BLaER1 (cell line): ENCODE measurements at regions not wholly inside any gene's neighbourhood (a gene's known extent, or its start where the extent isn't known, plus 50 kb on each side); places are given as distances from the start of the nearest gene placed in this dataset.
"Not testable (repeated sequence)": the region's sequence is repeated elsewhere in the genome, so short reads cannot be mapped to it uniquely, and the experiment has no call there.

Experiments
- H3K27ac ChIP-seq: shearing (Covaris generic); formaldehyde crosslinking; 2 replicates; pipeline ENCODE4 v1.8.1; 2022
- H3K27me3 ChIP-seq: shearing (Covaris generic); formaldehyde crosslinking; 2 replicates; pipeline ENCODE4 v1.8.1; 2022
- H3K36me3 ChIP-seq: shearing (Covaris generic); formaldehyde crosslinking; 2 replicates; pipeline ENCODE4 v1.8.1; 2022
- H3K4me1 ChIP-seq: shearing (Covaris generic); formaldehyde crosslinking; 2 replicates; pipeline ENCODE4 v1.8.1; 2022
- H3K4me2 ChIP-seq: shearing (Covaris generic); formaldehyde crosslinking; 2 replicates; pipeline ENCODE4 v1.8.1; 2022
- H3K4me3 ChIP-seq: shearing (Covaris generic); formaldehyde crosslinking; 2 replicates; pipeline ENCODE4 v1.8.1; 2022
- H3K9ac ChIP-seq: shearing (Covaris generic); formaldehyde crosslinking; 2 replicates; pipeline ENCODE4 v1.8.1; 2022
- H3K9me3 ChIP-seq: shearing (Covaris generic); formaldehyde crosslinking; 2 replicates; pipeline ENCODE4 v1.8.1; 2022
- H4K20me1 ChIP-seq: shearing (Covaris generic); formaldehyde crosslinking; 2 replicates; pipeline ENCODE4 v1.8.1; 2022
- Cebpa-rat ChIP-seq: shearing (Covaris generic); IDR thresholded peaks from 2 replicates; pipeline ENCODE4 v1.8.1; 2022

DNA sequence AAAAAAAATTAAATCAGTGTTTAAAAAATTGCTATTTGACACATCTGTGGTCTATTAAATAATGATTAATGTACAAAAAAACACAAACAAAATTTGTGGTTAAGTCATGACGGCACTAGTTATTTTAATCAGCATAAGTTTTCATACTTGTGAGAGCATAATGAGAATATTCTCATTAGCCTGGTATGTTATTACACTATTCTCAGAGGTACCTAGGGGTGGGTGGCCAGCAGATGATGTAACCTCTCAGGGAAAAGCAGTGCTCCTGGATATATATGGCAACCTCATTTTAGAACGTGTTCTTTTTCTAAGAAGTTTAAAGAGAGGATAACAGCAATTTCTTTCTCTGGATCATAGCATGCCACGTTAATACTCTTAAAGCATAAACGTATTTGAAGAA, 109.2 kb downstream of the GJA1 start:
- Histone ChIP-seq H3K36me3 (no peaks in the 10 kb centered on the region), H3K27ac (no peak overlapping the region), H3K4me3 (no peak overlapping the region), H4K20me1 (no peaks in the 10 kb centered on the region), H3K4me2 (no peak overlapping the region), H3K9ac (no peak overlapping the region), H3K4me1 (no peaks in the 10 kb centered on the region), H3K27me3 (no peaks in the 10 kb centered on the region), H3K9me3 (no peaks in the 10 kb centered on the region)
- no peak for TF ChIP-seq Cebpa-rat

DNA sequence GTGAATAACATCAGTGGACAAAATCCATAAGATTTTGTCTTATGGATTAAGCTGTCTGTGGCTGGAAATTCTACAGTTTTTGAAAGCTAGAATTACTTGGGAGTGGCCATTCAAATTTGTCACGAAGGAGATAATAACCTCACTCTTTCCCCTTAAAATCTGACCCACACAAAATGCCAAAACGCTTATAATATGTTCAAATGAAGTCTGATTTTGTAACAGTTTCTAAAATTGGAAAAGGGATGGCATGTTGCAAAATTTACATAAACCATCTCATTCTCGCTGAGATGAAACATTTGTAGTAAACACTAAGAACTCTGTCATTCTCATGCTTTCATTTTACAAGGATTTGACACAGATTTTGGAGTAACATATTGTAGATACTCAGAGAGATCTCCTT, 112.7 kb downstream of the GJA1 start:
- H3K4me3 ChIP-seq: no peak overlapping the region
- H3K4me2 ChIP-seq: no peak overlapping the region
- H3K36me3 ChIP-seq: no peaks in the 10 kb centered on the region
- no peak for TF ChIP-seq Cebpa-rat
- no peaks in the 10 kb centered on the region for H3K27me3 ChIP-seq
- no peak overlapping the region for H3K9ac ChIP-seq
- no peaks in the 10 kb centered on the region for H3K4me1 ChIP-seq
- H4K20me1 ChIP-seq: no peaks in the 10 kb centered on the region
- no peak overlapping the region for H3K27ac ChIP-seq
- H3K9me3 ChIP-seq: no peaks in the 10 kb centered on the region

DNA sequence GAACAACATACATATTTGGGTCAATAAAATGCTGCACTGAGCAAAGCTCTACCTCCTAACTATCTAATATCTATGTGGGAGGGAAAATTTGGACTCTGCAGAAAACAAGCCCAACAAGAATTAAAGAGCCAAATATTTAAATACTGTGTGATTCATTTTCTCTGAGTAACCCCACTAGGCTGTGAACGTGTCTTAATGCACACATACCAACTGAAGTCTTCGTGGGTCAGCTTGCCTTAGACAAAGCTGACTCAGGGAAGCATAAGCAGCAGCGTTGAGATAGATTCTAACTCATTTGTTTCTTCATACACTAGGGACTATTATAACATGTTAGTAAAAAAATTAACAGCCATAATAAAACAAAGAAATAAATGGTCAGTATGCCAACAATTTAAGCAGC, 114.3 kb downstream of the GJA1 start:
- no peaks in the 10 kb centered on the region for H3K9me3 ChIP-seq
- H3K27ac ChIP-seq: no peak overlapping the region
- no peaks in the 10 kb centered on the region for H4K20me1 ChIP-seq
- H3K4me3 ChIP-seq: no peak overlapping the region
- no peak for TF ChIP-seq Cebpa-rat
- no peaks in the 10 kb centered on the region for H3K27me3 ChIP-seq
- H3K9ac ChIP-seq: no peak overlapping the region
- H3K36me3 ChIP-seq: no peaks in the 10 kb centered on the region
- H3K4me2 ChIP-seq: no peak overlapping the region
- no peaks in the 10 kb centered on the region for H3K4me1 ChIP-seq

DNA sequence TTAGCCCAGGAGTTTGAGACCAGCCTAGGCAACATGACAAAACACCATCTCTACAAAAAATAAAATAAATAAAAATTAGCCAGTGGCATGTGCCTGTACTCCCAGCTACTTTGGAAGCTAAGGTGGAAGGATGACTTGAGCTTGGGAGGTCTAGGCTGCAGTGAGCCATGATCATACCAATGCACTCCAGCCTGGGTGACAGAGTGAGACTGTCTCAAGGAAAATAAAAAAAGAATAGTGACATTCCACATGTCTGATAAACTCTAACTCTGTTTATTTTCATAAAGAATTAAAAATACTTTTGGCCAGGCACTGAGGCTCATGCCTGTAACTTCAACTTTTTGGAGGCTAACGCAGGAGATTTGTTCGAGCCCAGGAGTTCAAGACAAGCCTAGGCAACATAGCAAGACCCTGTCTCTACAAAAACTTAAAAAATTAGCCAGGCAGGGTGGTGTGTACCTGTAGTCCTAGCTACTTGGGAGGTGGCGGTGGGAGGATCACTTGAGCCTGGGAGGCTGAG, 115.1 kb downstream of the GJA1 start:
- TF ChIP-seq Cebpa-rat: no peak
- Histone ChIP-seq H3K27me3 (no peaks in the 10 kb centered on the region), H3K4me3 (no peak overlapping the region), H3K9me3 (no peaks in the 10 kb centered on the region), H3K4me1 (no peaks in the 10 kb centered on the region), H3K4me2 (no peak overlapping the region), H4K20me1 (no peaks in the 10 kb centered on the region), H3K36me3 (no peaks in the 10 kb centered on the region), H3K27ac (no peak overlapping the region), H3K9ac (no peak overlapping the region)

DNA sequence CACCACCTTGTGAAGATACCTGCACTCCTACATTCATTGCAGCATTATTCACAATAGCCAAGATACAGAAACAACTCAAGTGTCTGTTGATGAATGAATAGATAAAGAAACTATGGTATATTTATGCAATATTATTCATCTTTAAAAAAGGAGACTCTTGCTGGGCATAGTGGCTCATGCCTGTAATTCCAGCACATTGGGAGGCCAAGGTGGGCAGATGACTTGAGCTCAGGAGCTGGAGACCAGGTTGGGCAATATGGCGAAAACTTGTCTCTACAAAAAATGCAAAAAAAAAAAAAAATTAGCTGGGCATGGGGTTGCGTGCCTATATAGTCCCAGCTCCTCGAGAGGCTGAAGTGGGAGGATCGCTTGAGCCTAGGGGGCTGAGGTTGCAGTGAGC, 119.8 kb downstream of the GJA1 start:
- TF ChIP-seq Cebpa-rat: no peak
- Histone ChIP-seq H3K4me1 (no peaks in the 10 kb centered on the region), H3K36me3 (no peaks in the 10 kb centered on the region), H3K4me2 (no peak overlapping the region), H3K9me3 (no peaks in the 10 kb centered on the region), H4K20me1 (no peaks in the 10 kb centered on the region), H3K9ac (no peak overlapping the region), H3K27ac (no peak overlapping the region), H3K27me3 (no peaks in the 10 kb centered on the region), H3K4me3 (no peak overlapping the region)

DNA sequence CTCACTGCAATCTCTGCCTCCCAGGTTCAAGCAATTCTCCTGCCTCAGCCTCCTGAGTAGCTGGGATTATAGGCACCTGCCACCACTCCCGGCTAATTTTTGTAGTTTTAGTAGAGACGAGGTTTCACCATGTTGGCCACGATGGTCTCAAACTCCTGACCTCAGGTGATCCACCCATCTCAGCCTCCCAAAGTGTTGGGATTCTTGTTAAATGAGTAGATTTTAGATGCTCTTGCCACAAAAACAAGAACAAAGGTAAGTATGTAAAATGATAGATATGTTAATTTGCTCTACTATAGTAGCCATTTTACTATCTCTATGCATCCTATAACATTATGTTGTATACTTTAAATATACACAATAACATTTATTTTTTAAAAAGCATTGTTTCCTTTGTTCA, 120.7 kb downstream of the GJA1 start:
- not testable (repeated sequence) for H3K4me3 ChIP-seq, H4K20me1 ChIP-seq, H3K9me3 ChIP-seq, H3K4me2 ChIP-seq, H3K9ac ChIP-seq, H3K36me3 ChIP-seq, H3K27me3 ChIP-seq, H3K4me1 ChIP-seq, H3K27ac ChIP-seq

DNA sequence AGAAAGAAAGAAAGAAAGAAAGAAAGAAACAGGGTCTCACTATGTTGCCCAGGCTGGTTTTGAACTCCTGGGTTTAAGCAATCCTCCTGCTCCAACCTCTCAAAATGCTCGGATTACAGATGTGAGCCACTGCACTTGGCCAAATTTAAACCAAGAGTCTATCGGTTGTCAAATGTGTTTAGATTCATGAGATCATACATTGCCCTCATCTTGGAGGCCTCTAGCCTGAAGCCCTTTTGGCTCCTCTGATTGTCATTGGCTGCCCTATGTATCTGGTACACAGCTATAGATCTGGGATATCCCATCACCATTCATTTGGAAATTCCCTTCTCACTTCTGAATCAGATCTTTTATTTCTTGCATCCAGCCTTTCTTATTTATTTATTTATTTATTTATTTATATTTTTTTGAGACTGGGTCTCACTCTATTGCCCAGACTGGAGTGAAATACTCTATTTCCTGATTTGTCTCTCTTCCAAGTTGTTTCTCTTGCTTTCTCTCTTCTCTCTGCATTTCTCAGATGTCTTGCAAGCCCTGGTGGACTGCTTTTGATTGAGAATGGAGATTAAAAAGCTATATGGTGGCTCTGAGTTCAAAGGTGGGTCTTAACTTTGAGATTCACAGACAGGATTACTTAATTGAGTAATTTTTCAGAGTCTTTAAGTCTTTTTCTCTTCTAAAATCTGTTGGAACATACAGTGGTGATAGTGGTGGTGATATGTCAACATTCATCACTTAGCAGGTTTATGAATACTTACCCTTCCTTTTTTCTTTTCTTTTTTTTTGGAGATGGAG, 121.9 kb downstream of the GJA1 start:
- Histone ChIP-seq H3K4me3 (no peak overlapping the region), H3K27me3 (no peaks in the 10 kb centered on the region), H3K4me1 (no peaks in the 10 kb centered on the region), H3K4me2 (no peak overlapping the region), H3K36me3 (no peaks in the 10 kb centered on the region), H3K9me3 (no peaks in the 10 kb centered on the region), H4K20me1 (no peaks in the 10 kb centered on the region), H3K27ac (no peak overlapping the region), H3K9ac (no peak overlapping the region)
- no peak for TF ChIP-seq Cebpa-rat

DNA sequence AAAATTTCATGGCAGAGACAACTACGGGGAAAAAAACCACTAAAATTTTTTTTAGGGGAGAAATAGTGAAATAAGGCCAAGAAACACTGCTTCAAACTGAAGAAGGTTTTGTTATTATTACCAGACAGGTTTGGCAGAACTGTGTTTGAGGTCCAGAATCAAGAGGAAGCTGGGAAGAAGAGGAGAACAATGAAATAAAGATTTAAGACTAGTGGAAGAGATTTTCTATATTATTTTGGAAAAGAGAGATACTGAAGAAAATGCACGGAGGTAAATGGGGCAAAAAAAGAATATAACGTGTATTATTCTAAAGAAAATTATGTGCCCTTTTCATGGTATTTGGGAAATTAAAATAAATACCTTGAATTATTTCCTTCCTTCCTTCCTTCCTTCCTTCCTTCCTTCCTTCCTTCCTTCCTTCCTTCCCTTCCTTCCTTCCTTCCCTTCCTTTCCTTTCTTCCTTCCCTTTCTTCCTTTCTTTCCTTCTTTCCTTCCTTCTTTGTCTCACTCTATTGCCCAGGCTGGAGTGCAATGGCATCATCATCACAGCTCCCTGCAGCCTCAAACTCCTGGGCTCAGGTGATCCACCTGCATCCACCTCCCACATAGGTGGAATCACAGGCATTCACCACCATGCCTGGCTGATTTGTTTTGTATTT, 124.3 kb downstream of the GJA1 start:
- Histone ChIP-seq H3K4me2 (no peak overlapping the region), H3K27me3 (no peaks in the 10 kb centered on the region), H3K36me3 (no peaks in the 10 kb centered on the region), H3K9me3 (peaks cover 9% of the 10 kb centered on the region), H3K4me1 (no peaks in the 10 kb centered on the region), H3K27ac (no peak overlapping the region), H4K20me1 (no peaks in the 10 kb centered on the region), H3K9ac (no peak overlapping the region), H3K4me3 (no peak overlapping the region)
- TF ChIP-seq Cebpa-rat: no peak

DNA sequence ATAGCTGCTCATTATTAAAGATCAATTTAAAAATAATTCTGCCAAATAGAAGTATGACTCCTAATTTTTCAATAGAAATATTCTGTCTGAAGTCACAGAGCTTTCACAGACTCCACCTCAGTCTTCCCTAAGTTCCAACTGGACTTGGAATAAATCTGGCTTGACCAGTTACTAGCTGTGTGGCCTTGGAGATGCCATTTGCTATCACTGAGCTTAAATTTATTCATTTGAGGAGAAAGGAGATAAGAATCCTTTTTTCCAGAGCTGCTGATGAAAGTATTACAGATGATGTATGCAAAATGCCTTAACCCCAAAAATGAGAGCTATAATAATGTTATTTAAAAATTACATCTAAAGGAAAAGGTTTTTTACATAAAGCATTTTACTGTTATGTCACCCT, 125.0 kb downstream of the GJA1 start:
- H3K4me2 ChIP-seq: no peak overlapping the region
- peaks cover 16% of the 10 kb centered on the region for H3K9me3 ChIP-seq
- no peak for TF ChIP-seq Cebpa-rat
- H3K27ac ChIP-seq: no peak overlapping the region
- H3K36me3 ChIP-seq: no peaks in the 10 kb centered on the region
- H4K20me1 ChIP-seq: no peaks in the 10 kb centered on the region
- no peak overlapping the region for H3K9ac ChIP-seq
- no peaks in the 10 kb centered on the region for H3K4me1 ChIP-seq
- no peak overlapping the region for H3K4me3 ChIP-seq
- H3K27me3 ChIP-seq: no peaks in the 10 kb centered on the region

DNA sequence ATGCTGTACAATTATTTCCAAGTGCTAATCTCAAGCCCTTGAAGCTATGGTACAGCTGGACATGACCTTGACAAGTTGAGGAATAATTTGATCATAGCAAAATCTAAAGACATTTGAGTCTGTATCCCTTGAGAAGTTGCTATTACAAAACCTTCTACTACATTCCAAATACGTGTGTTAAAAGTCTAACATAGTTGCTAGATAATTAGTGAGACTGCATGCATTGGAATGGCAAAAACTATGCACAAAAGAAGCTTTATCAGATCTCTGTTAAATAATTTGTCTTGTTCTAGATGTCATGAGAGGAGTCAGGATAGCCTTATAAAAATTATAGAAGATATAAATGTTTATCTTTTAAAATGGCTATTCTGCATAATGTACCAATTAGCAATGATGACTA, 127.8 kb downstream of the GJA1 start:
- Histone ChIP-seq H3K4me2 (no peak overlapping the region), H3K4me1 (no peaks in the 10 kb centered on the region), H3K27me3 (no peaks in the 10 kb centered on the region), H3K4me3 (no peak overlapping the region), H4K20me1 (no peaks in the 10 kb centered on the region), H3K9me3 (peaks cover 20% of the 10 kb centered on the region), H3K36me3 (no peaks in the 10 kb centered on the region), H3K9ac (no peak overlapping the region), H3K27ac (no peak overlapping the region)
- TF ChIP-seq Cebpa-rat: no peak

DNA sequence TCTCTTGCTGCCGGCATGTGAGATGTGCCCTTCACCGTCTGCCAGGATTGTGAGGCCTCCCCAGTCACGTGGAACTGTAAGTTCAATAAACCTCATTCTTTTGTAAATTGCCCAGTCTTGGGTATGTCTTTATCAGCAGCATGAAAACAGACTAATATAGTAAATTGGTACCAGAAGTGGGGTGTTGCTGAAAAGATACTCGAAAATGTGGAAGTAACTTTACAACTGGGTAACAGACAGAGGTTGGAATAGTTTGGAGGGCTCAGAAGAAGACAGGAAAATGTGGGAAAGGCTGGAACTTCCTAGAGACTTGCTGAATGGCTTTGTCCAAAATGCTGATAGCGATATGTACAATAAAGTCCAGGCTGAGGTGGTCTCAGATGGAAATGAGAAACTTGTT, 129.1 kb downstream of the GJA1 start:
- peaks cover 20% of the 10 kb centered on the region for H3K9me3 ChIP-seq
- not testable (repeated sequence) for H3K4me3 ChIP-seq, H3K9ac ChIP-seq, H3K4me2 ChIP-seq, H3K4me1 ChIP-seq, H3K36me3 ChIP-seq, H4K20me1 ChIP-seq, H3K27me3 ChIP-seq, H3K27ac ChIP-seq
